Karpas-422 (cell line): ENCODE measurements at regions not wholly inside any gene's neighbourhood (a gene's known extent, or its start where the extent isn't known, plus 50 kb on each side); places are given as distances from the start of the nearest gene placed in this dataset.

ENCODE experiments used
- DNase-seq: peaks from one replicate; pipeline ENCODE4 v3.0.0-alpha.2; 2015
- H2AFZ ChIP-seq: fragments of 200-600 bp; sonication (generic); 2 replicates; pipeline ENCODE4 v1.6.1; 2014; ENCODE audit warnings: antibody characterized with exemption, low read length, mixed read lengths
- H3K27ac ChIP-seq: fragments of 200-600 bp; sonication (generic); 2 replicates; pipeline ENCODE4 v1.5.1; 2014; ENCODE audit warnings: mild to moderate bottlenecking, low read length, moderate library complexity
- H3K27me3 ChIP-seq: fragments of 200-600 bp; sonication (generic); 2 replicates; pipeline ENCODE4 v1.6.1; 2014; ENCODE audit warnings: low read length, mixed read lengths
- H3K36me3 ChIP-seq: fragments of 200-600 bp; sonication (generic); 2 replicates; pipeline ENCODE4 v1.6.1; 2014; ENCODE audit warnings: low read length, mixed read lengths; ENCODE audit not compliant: insufficient read depth
- H3K4me1 ChIP-seq: fragments of 200-600 bp; sonication (generic); 2 replicates; pipeline ENCODE4 v1.6.1; 2014; ENCODE audit warnings: mild to moderate bottlenecking, low read length, mixed read lengths
- H3K4me2 ChIP-seq: fragments of 200-600 bp; sonication (generic); 2 replicates; pipeline ENCODE4 v1.6.1; 2014; ENCODE audit warnings: low read length, low read depth, mild to moderate bottlenecking; ENCODE audit not compliant: poor library complexity, severe bottlenecking
- H3K4me3 ChIP-seq: fragments of 200-600 bp; sonication (generic); 2 replicates; pipeline ENCODE4 v1.5.1; 2014; ENCODE audit warnings: mild to moderate bottlenecking, antibody characterized with exemption, low read length, mixed read lengths
- H3K79me2 ChIP-seq: fragments of 200-600 bp; sonication (generic); 2 replicates; pipeline ENCODE4 v1.6.1; 2014; ENCODE audit warnings: mild to moderate bottlenecking, low read length, mixed read lengths
- H3K9ac ChIP-seq: fragments of 200-600 bp; sonication (generic); 2 replicates; pipeline ENCODE4 v1.6.0; 2014; ENCODE audit warnings: low read length
- H3K9me2 ChIP-seq: fragments of 200-600 bp; sonication (generic), shearing (Covaris generic); replicated peaks from 2 replicates; pipeline ENCODE4 v1.6.0; 2014; ENCODE audit warnings: mild to moderate bottlenecking, low read length, moderate library complexity; ENCODE audit not compliant: insufficient read depth
- H3K9me3 ChIP-seq: fragments of 300-700, 200-600 bp; sonication (generic); 2 replicates; pipeline ENCODE4 v1.6.1; 2014; ENCODE audit warnings: low read length, mixed read lengths
- H4K20me1 ChIP-seq: fragments of 200-600 bp; sonication (generic); 2 replicates; pipeline ENCODE4 v1.6.1; 2014; ENCODE audit warnings: mild to moderate bottlenecking, antibody characterized with exemption, low read length, low read depth; ENCODE audit not compliant: insufficient read depth

DNA sequence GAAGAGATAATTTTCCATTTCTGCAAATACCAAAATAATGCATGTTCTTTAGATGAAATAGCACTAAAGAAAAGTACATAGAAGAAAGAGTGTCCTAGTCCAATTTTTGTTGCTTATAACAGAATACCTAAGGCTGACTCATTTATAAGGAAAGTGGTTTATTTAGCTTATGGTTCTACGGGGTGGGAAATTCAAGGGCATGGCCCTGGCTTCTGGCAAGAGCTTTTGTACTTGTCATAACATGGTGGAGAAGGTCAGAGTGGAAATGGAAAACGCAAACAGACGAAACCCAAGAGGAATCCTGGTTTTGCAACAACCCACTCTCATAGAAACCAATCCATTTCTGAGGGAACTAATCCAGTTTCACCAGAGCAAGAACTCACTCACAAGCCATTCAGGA is 283.7 kb downstream of the CSNK1G3 start:
- Histone ChIP-seq H3K9ac (no peak overlapping the region), H3K27me3 (no peaks in the 10 kb centered on the region), H3K36me3 (no peaks in the 10 kb centered on the region), H2AFZ (no peak overlapping the region), H3K4me3 (no peak overlapping the region), H3K79me2 (no peaks in the 10 kb centered on the region), H3K4me1 (no peaks in the 10 kb centered on the region), H3K9me2 (no peaks in the 10 kb centered on the region), H3K9me3 (no peaks in the 10 kb centered on the region), H3K4me2 (no peak overlapping the region), H3K27ac (no peak overlapping the region), H4K20me1 (no peaks in the 10 kb centered on the region)
- no peak for DNase-seq

DNA sequence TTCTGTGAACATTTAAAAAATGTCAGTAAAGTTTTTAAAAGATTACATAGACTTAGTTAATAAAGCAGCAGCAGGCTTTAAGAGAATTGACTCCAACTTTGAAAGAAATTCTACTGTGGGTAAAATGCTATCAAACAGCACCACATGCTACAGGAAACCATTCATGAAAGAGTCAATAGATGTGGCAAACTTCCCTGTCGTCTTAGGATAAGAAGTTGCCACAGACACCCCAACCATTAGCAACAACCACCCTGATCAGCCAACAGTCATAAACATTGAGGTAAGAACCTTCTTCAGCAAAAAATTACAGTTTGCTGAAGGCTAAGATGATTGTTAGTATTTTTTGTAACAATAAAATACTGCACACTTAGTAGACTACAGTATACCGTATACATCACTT is 278.2 kb downstream of the CSNK1G3 start:
- no peak overlapping the region for H3K27ac ChIP-seq
- H3K9me3 ChIP-seq: no peaks in the 10 kb centered on the region
- no peaks in the 10 kb centered on the region for H3K27me3 ChIP-seq
- H3K4me1 ChIP-seq: peaks cover 27% of the 10 kb centered on the region
- no peak overlapping the region for H3K4me2 ChIP-seq
- no peaks in the 10 kb centered on the region for H4K20me1 ChIP-seq
- no peak overlapping the region for H3K4me3 ChIP-seq
- no peak for DNase-seq
- H3K9me2 ChIP-seq: no peaks in the 10 kb centered on the region
- H3K79me2 ChIP-seq: no peaks in the 10 kb centered on the region
- no peak overlapping the region for H2AFZ ChIP-seq
- H3K9ac ChIP-seq: no peak overlapping the region
- no peaks in the 10 kb centered on the region for H3K36me3 ChIP-seq

GRCh38 chr5:123787635-123788034 is 275.7 kb downstream of the CSNK1G3 start:
- H3K9ac ChIP-seq: no peak overlapping the region
- no peak overlapping the region for H3K27ac ChIP-seq
- H3K4me2 ChIP-seq: no peak overlapping the region
- no peaks in the 10 kb centered on the region for H3K9me3 ChIP-seq
- no peak for DNase-seq
- no peaks in the 10 kb centered on the region for H3K36me3 ChIP-seq
- no peak overlapping the region for H2AFZ ChIP-seq
- no peaks in the 10 kb centered on the region for H4K20me1 ChIP-seq
- no peaks in the 10 kb centered on the region for H3K27me3 ChIP-seq
- H3K4me1 ChIP-seq: peaks cover 31% of the 10 kb centered on the region
- no peaks in the 10 kb centered on the region; the same call in 1 of the 2 replicates for H3K9me2 ChIP-seq
- no peak overlapping the region for H3K4me3 ChIP-seq
- no peaks in the 10 kb centered on the region for H3K79me2 ChIP-seq

GRCh38 chr5:123787136-123787535 is 275.2 kb downstream of the CSNK1G3 start:
- no peak overlapping the region for H3K4me2 ChIP-seq
- H3K9ac ChIP-seq: no peak overlapping the region
- H3K27ac ChIP-seq: no peak overlapping the region
- no peak overlapping the region for H2AFZ ChIP-seq
- H3K79me2 ChIP-seq: no peaks in the 10 kb centered on the region
- H3K4me3 ChIP-seq: no peak overlapping the region
- DNase-seq: no peak
- no peaks in the 10 kb centered on the region for H3K36me3 ChIP-seq
- no peaks in the 10 kb centered on the region; the same call in 1 of the 2 replicates for H3K9me2 ChIP-seq
- H3K9me3 ChIP-seq: no peaks in the 10 kb centered on the region
- H3K27me3 ChIP-seq: no peaks in the 10 kb centered on the region
- H3K4me1 ChIP-seq: peaks cover 31% of the 10 kb centered on the region
- H4K20me1 ChIP-seq: no peaks in the 10 kb centered on the region

GRCh38 chr5:123786411-123786810 is 274.4 kb downstream of the CSNK1G3 start:
- H2AFZ ChIP-seq: 0 out of 2 replicates have a peak overlapping the region, but pooled peaks have one; percentile 10
- H3K27me3 ChIP-seq: no peaks in the 10 kb centered on the region
- H3K9me3 ChIP-seq: no peaks in the 10 kb centered on the region
- H3K4me3 ChIP-seq: no peak overlapping the region
- H3K79me2 ChIP-seq: no peaks in the 10 kb centered on the region
- peak overlapping the region; percentile 24; the same call in 1 of the 2 replicates for H3K9ac ChIP-seq
- H3K4me2 ChIP-seq: peak overlapping the region; percentile 44
- H3K27ac ChIP-seq: no peak overlapping the region
- H3K4me1 ChIP-seq: peaks cover 31% of the 10 kb centered on the region
- H4K20me1 ChIP-seq: no peaks in the 10 kb centered on the region
- peak; percentile 74 for DNase-seq
- H3K9me2 ChIP-seq: no peaks in the 10 kb centered on the region; the same call in 1 of the 2 replicates
- H3K36me3 ChIP-seq: no peaks in the 10 kb centered on the region

GRCh38 chr5:123785162-123786071 is 273.4 kb downstream of the CSNK1G3 start:
- no peaks in the 10 kb centered on the region; the same call in 1 of the 2 replicates for H3K9me2 ChIP-seq
- H3K79me2 ChIP-seq: no peaks in the 10 kb centered on the region
- H3K4me3 ChIP-seq: no peak overlapping the region
- H3K27me3 ChIP-seq: no peaks in the 10 kb centered on the region
- H3K4me2 ChIP-seq: peak overlapping the region; percentile 44
- no peaks in the 10 kb centered on the region for H3K9me3 ChIP-seq
- H3K9ac ChIP-seq: 0 out of 2 replicates have a peak overlapping the region, but pooled peaks have one; percentile 24
- H2AFZ ChIP-seq: 0 out of 2 replicates have a peak overlapping the region, but pooled peaks have one; percentile 10
- peaks cover 31% of the 10 kb centered on the region for H3K4me1 ChIP-seq
- H4K20me1 ChIP-seq: no peaks in the 10 kb centered on the region
- H3K36me3 ChIP-seq: no peaks in the 10 kb centered on the region
- no peak for DNase-seq
- no peak overlapping the region for H3K27ac ChIP-seq

- no peak for DNase-seq
- H3K27ac ChIP-seq: no peak overlapping the region
- no peaks in the 10 kb centered on the region for H3K36me3 ChIP-seq
- no peak overlapping the region for H3K4me2 ChIP-seq
- H2AFZ ChIP-seq: no peak overlapping the region
- H3K9ac ChIP-seq: no peak overlapping the region
- peaks cover 31% of the 10 kb centered on the region for H3K4me1 ChIP-seq
- H4K20me1 ChIP-seq: no peaks in the 10 kb centered on the region
- H3K9me3 ChIP-seq: no peaks in the 10 kb centered on the region
- no peaks in the 10 kb centered on the region; the same call in 1 of the 2 replicates for H3K9me2 ChIP-seq
- H3K27me3 ChIP-seq: no peaks in the 10 kb centered on the region
- H3K79me2 ChIP-seq: no peaks in the 10 kb centered on the region
- H3K4me3 ChIP-seq: no peak overlapping the region
These were observed 271.4 kb downstream of the CSNK1G3 start for GRCh38 chr5:123783421-123783820.

DNA sequence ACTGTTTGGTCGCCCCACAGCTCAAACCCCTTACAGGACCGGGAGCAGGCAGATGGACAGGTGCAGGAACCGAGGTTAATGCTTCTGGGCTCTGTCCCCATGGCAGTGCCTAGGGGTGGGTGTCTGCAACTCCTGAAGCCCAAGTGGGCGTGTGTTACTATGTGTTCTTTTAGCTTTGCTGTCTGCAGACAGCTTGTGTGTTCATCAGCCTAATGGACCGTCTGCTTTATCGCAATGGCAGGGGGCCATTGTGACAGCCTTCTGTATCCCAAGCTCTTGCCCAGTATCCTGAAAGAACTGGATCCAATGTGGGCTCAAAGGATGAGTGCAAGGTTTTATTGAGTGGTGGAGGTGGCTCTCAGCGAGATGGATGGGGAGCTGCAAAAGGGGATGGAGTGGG is 266.7 kb downstream of the CSNK1G3 start:
- Histone ChIP-seq H3K36me3 (no peaks in the 10 kb centered on the region), H3K4me2 (no peak overlapping the region), H3K9ac (no peak overlapping the region), H3K27ac (no peak overlapping the region), H3K9me2 (no peaks in the 10 kb centered on the region; the same call in 1 of the 2 replicates), H2AFZ (no peak overlapping the region), H3K4me1 (no peaks in the 10 kb centered on the region; the same call in 1 of the 2 replicates), H4K20me1 (no peaks in the 10 kb centered on the region), H3K79me2 (no peaks in the 10 kb centered on the region), H3K27me3 (no peaks in the 10 kb centered on the region), H3K9me3 (no peaks in the 10 kb centered on the region), H3K4me3 (no peak overlapping the region)
- no peak for DNase-seq
